MM.1S (cell line): ENCODE measurements at regions not wholly inside any gene's neighbourhood (a gene's known extent, or its start where the extent isn't known, plus 50 kb on each side); places are given as distances from the start of the nearest gene placed in this dataset.

Experiments
- DNase-seq: peaks from one replicate; pipeline ENCODE4 v3.0.0-alpha.2; 2015
- H2AFZ ChIP-seq: fragments of 300-600 bp; sonication (generic); 2 replicates; pipeline ENCODE4 v1.6.0; 2016; ENCODE audit warnings: antibody characterized with exemption, low read length
- H3F3A ChIP-seq: fragments of 300-600 bp; sonication (generic); 2 replicates; pipeline ENCODE4 v1.6.1; 2016; ENCODE audit warnings: mild to moderate bottlenecking, antibody characterized with exemption, low read length, moderate library complexity, mixed read lengths; ENCODE audit not compliant: insufficient read depth
- H3K27ac ChIP-seq: fragments of 300-600 bp; sonication (generic); 2 replicates; pipeline ENCODE4 v1.5.1; 2016; ENCODE audit warnings: mild to moderate bottlenecking, low read length
- H3K27me3 ChIP-seq: fragments of 300-600 bp; sonication (generic); replicated peaks from 2 replicates; pipeline ENCODE4 v1.6.0; 2016; ENCODE audit warnings: low read length; ENCODE audit not compliant: insufficient read depth
- H3K36me3 ChIP-seq: fragments of 300-600 bp; sonication (generic); replicated peaks from 2 replicates; pipeline ENCODE4 v1.6.1; 2016; ENCODE audit warnings: mild to moderate bottlenecking, low read length, mixed read lengths; ENCODE audit not compliant: insufficient read depth
- H3K4me1 ChIP-seq: fragments of 300-600 bp; sonication (generic); 2 replicates; pipeline ENCODE4 v1.6.1; 2016; ENCODE audit warnings: low read length, mixed read lengths
- H3K4me2 ChIP-seq: fragments of 300-600 bp; sonication (generic); 2 replicates; pipeline ENCODE4 v1.6.0; 2016; ENCODE audit warnings: low read depth, low read length
- H3K4me3 ChIP-seq: fragments of 300-600 bp; sonication (generic); 2 replicates; pipeline ENCODE4 v1.5.1; 2016; ENCODE audit warnings: low read length, mixed read lengths
- H3K79me2 ChIP-seq: fragments of 300-600 bp; sonication (generic); 2 replicates; pipeline ENCODE4 v1.6.1; 2016; ENCODE audit warnings: mixed run types, low read length, mixed read lengths
- H3K9ac ChIP-seq: fragments of 300-600 bp; sonication (generic); 2 replicates; pipeline ENCODE4 v1.6.1; 2016; ENCODE audit warnings: low read length, mixed read lengths
- H3K9me2 ChIP-seq: fragments of 300-600 bp; sonication (generic); replicated peaks from 2 replicates; pipeline ENCODE4 v1.6.1; 2016; ENCODE audit warnings: mild to moderate bottlenecking, low read length, mixed read lengths; ENCODE audit not compliant: insufficient read depth
- H3K9me3 ChIP-seq: fragments of 300-600 bp; sonication (generic); replicated peaks from 2 replicates; pipeline ENCODE4 v1.6.1; 2016; ENCODE audit warnings: mild to moderate bottlenecking, low read length, mixed read lengths; ENCODE audit not compliant: insufficient read depth
- H4K20me1 ChIP-seq: fragments of 300-600 bp; sonication (generic); 2 replicates; pipeline ENCODE4 v1.6.1; 2016; ENCODE audit warnings: mild to moderate bottlenecking, low read length, moderate library complexity, mixed read lengths; ENCODE audit not compliant: insufficient read depth
- CTCF ChIP-seq: fragments of 300-600 bp; sonication (generic); IDR thresholded peaks from 2 replicates; pipeline ENCODE4 v1.5.1; 2016; ENCODE audit warnings: antibody characterized with exemption, low read length, mixed read lengths
- EZH2 ChIP-seq: fragments of 300-600 bp; sonication (generic); optimal IDR thresholded peaks from 2 replicates; pipeline ENCODE3; 2017; ENCODE audit warnings: low read depth, mild to moderate bottlenecking, antibody characterized with exemption, low read length, mixed read lengths
- EZH2phosphoT487 ChIP-seq: fragments of 300-600 bp; sonication (generic); IDR thresholded peaks from 2 replicates; pipeline ENCODE4 v1.6.1; 2018; ENCODE audit warnings: antibody characterized with exemption, low read length

- no peak overlapping the region for H3K27ac ChIP-seq
- H3K4me2 ChIP-seq, result no peak overlapping the region
These were observed 146.7 kb upstream of the COL5A1 start for GRCh38 chr9:134494905-134495304.

GRCh38 chr9:134495881-134496412 lies 145.7 kb upstream of the COL5A1 start:
- Histone ChIP-seq H3K9ac (no peak overlapping the region), H3K79me2 (no peaks in the 10 kb centered on the region), H3K4me1 (no peaks in the 10 kb centered on the region), H2AFZ (no peak overlapping the region), H3K27me3 (peaks cover 95% of the 10 kb centered on the region), H4K20me1 (no peaks in the 10 kb centered on the region), H3K9me2 (no peaks in the 10 kb centered on the region), H3F3A (no peaks in the 10 kb centered on the region), H3K4me3 (no peak overlapping the region), H3K27ac (no peak overlapping the region), H3K9me3 (no peaks in the 10 kb centered on the region), H3K4me2 (no peak overlapping the region), H3K36me3 (no peaks in the 10 kb centered on the region)
- DNase-seq, result no peak
- no peak for TF ChIP-seq EZH2
- TF ChIP-seq CTCF, result no peak
- TF ChIP-seq EZH2phosphoT487, result no peak

More at GRCh38 chr9:134494905-134495304, 146.7 kb upstream of the COL5A1 start:
- Histone ChIP-seq H3K79me2 (no peaks in the 10 kb centered on the region), H3K9ac (no peak overlapping the region), H3K4me1 (no peaks in the 10 kb centered on the region), H3K9me3 (no peaks in the 10 kb centered on the region), H4K20me1 (no peaks in the 10 kb centered on the region), H3K4me3 (no peak overlapping the region), H3K27me3 (peaks cover 95% of the 10 kb centered on the region), H3F3A (no peaks in the 10 kb centered on the region), H3K9me2 (no peaks in the 10 kb centered on the region), H3K36me3 (no peaks in the 10 kb centered on the region), H2AFZ (no peak overlapping the region)
- no peak for DNase-seq
- no peak for TF ChIP-seq EZH2phosphoT487
- TF ChIP-seq EZH2, result no peak
- TF ChIP-seq CTCF, result no peak

- H3K79me2 ChIP-seq, result no peaks in the 10 kb centered on the region
- DNase-seq, result no peak
These were observed 145.0 kb upstream of the COL5A1 start for GRCh38 chr9:134496413-134497282.

More at GRCh38 chr9:134496413-134497282, 145.0 kb upstream of the COL5A1 start:
- Histone ChIP-seq H3K9me3 (no peaks in the 10 kb centered on the region), H3K27ac (no peak overlapping the region), H3K9ac (no peak overlapping the region), H2AFZ (no peak overlapping the region), H3F3A (no peaks in the 10 kb centered on the region), H4K20me1 (no peaks in the 10 kb centered on the region), H3K4me1 (no peaks in the 10 kb centered on the region), H3K4me3 (no peak overlapping the region), H3K27me3 (peaks cover 95% of the 10 kb centered on the region), H3K9me2 (no peaks in the 10 kb centered on the region), H3K36me3 (no peaks in the 10 kb centered on the region), H3K4me2 (no peak overlapping the region)
- TF ChIP-seq EZH2 (no peak), EZH2phosphoT487 (no peak), CTCF (no peak)
